Lower leg skin (tissue), 3 donors: ENCODE measurements at regions not wholly inside any gene's neighbourhood (a gene's known extent, or its start where the extent isn't known, plus 50 kb on each side); places are given as distances from the start of the nearest gene placed in this dataset.

Experiments used
- CTCF ChIP-seq, 3 donors: fragments of 450-650 bp; IDR thresholded peaks; one replicate each; pipeline ENCODE4 v1.5.1; 2016; ENCODE audit warnings: antibody characterized with exemption in 3 of 3, mild to moderate bottlenecking in 3 of 3, moderate library complexity in 2 of 3
- POLR2A ChIP-seq, 2 donors: fragments of 450-650 bp; IDR thresholded peaks; one replicate each; pipeline ENCODE4 v1.6.1; 2016 to 2017; ENCODE audit warnings: antibody characterized with exemption in 2 of 2, mild to moderate bottlenecking in 1 of 2, moderate library complexity in 1 of 2

GRCh38 chr14:66360366-66360926 is 125.7 kb upstream of the CCDC196 start:
- TF ChIP-seq CTCF (IDR thresholded peaks at IDR 0.05) (no peak), POLR2A (IDR thresholded peaks at IDR 0.05) (no peak)
